ENCODE measurements at regions not wholly inside any gene's neighbourhood (a gene's known extent, or its start where the extent isn't known, plus 50 kb on each side); places are given as distances from the start of the nearest gene placed in this dataset.

DNA sequence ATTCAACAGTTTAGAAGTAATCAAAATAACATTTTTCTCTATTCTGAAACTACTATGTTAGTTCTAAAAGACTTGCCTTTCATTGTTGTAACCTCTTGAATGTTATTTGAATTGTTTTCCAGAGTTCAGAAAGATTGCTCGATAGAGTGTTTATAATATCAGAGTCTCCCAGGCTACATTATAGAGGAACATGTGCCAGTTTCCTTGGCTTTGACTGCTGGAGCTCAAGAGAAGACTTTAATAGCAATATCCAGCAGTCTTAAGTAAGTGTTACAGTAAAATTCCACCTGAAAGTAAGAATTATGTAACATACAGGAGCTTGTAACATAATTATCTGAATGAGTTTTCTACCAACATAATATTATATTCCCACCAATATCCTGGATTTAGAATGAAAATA is 991.8 kb upstream of the ADGRB3 start:
- TF ChIP-seq, protein P1, sequence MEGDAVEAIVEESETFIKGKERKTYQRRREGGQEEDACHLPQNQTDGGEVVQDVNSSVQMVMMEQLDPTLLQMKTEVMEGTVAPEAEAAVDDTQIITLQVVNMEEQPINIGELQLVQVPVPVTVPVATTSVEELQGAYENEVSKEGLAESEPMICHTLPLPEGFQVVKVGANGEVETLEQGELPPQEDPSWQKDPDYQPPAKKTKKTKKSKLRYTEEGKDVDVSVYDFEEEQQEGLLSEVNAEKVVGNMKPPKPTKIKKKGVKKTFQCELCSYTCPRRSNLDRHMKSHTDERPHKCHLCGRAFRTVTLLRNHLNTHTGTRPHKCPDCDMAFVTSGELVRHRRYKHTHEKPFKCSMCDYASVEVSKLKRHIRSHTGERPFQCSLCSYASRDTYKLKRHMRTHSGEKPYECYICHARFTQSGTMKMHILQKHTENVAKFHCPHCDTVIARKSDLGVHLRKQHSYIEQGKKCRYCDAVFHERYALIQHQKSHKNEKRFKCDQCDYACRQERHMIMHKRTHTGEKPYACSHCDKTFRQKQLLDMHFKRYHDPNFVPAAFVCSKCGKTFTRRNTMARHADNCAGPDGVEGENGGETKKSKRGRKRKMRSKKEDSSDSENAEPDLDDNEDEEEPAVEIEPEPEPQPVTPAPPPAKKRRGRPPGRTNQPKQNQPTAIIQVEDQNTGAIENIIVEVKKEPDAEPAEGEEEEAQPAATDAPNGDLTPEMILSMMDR (conservative IDR thresholded peaks at IDR 0.05; ENCODE audit: control insufficient read depth, insufficient read depth, low read depth, low read length), result no peak
- DNase-seq (ENCODE audit: low read depth), result no peak
- no peak overlapping the region for H3K4me3 ChIP-seq (ENCODE audit: control insufficient read depth, low read depth, low read length)

DNA sequence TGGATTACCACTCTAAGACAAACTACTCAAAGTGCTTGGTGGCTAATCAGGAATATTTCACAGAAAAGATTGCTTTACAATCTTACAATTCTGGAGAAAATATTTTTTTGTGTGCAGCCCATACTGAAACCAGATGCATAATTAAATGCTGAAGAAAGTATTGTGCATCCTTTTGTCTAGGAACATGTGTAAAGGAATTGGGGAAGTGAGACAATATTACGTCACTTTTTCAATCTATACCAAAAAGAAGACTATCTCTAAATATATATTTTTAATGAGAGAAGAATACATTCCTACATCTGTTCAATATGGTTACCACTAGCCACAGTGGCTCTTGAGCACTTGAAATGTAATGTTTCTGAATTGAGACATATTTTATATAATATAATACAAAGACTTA is 992.5 kb upstream of the ADGRB3 start:
- TF ChIP-seq, protein P1 (conservative IDR thresholded peaks at IDR 0.05; ENCODE audit: control insufficient read depth, insufficient read depth, low read depth, low read length), result no peak
- H3K4me3 ChIP-seq (ENCODE audit: control insufficient read depth, low read depth, low read length), result no peak overlapping the region
- no peak for DNase-seq (ENCODE audit: low read depth)

DNA sequence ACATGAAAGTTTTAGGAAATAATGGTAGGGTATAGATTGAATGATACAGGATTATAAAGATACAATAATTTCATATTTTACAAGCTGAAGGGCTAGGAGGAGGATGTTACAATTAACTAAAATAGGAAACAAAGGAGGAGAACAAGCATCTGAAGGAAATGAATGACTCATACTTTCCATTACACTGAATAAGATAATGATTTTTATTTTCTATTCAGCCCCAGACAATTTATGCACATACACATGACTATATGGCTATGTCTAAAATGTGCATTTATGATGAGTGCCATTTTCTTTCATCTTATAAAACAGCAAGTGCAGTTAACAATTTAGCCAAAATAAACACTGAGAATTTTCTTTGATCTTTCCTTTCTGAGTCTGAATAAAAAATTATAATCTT is 994.6 kb upstream of the ADGRB3 start:
- H3K4me3 ChIP-seq (ENCODE audit: control insufficient read depth, low read depth, low read length), result no peak overlapping the region
- peak; percentile 47 for DNase-seq (ENCODE audit: low read depth)
- TF ChIP-seq, protein P1 (conservative IDR thresholded peaks at IDR 0.05; ENCODE audit: control insufficient read depth, insufficient read depth, low read depth, low read length), result no peak

DNA sequence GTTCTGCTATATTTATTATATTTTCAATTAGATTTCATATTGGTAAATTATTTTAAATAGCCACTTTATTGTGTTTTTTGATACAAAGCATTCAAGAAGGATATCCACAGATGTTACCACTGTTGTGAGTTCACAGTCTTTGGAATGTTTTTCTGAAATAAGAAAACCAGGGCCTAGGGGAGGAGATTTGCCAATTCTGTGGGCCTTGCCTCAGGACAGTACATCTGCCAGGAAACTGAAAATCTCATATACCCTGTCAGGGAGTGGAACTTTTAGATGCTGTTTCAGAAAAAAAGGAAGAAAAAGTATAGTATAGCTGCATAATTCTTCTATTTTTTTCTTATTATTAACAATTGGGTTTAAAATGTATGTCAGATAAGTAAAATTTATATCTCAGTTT is 995.9 kb upstream of the ADGRB3 start:
- peak; percentile 57 for DNase-seq (ENCODE audit: low read depth)
- TF ChIP-seq, protein P1 (conservative IDR thresholded peaks at IDR 0.05; ENCODE audit: control insufficient read depth, insufficient read depth, low read depth, low read length), result no peak
- H3K4me3 ChIP-seq (ENCODE audit: control insufficient read depth, low read depth, low read length), result no peak overlapping the region

DNA sequence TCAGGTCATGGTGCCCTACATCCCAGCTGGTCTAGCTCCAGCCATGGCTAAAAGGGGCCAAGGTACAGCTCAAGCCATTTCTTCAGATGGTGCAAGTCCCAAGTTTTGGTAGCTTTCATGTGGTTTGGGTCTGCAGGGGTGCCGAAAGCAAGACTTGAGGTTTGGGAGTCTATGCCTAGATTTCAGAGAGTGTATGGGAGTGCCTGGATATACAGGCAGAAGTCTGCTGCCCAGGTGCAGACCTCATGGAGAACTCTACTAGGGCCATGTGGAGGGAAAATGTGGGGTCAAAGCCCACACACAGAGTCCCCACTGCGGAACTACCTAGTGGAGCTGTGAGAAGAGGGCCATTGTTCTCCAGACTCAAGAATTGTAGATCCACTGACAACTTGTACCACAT is 1000.9 kb upstream of the ADGRB3 start:
- H3K4me3 ChIP-seq (ENCODE audit: control insufficient read depth, low read depth, low read length), result no peak overlapping the region
- no peak for DNase-seq (ENCODE audit: low read depth)
- TF ChIP-seq, protein P1 (conservative IDR thresholded peaks at IDR 0.05; ENCODE audit: control insufficient read depth, insufficient read depth, low read depth, low read length), result no peak

DNA sequence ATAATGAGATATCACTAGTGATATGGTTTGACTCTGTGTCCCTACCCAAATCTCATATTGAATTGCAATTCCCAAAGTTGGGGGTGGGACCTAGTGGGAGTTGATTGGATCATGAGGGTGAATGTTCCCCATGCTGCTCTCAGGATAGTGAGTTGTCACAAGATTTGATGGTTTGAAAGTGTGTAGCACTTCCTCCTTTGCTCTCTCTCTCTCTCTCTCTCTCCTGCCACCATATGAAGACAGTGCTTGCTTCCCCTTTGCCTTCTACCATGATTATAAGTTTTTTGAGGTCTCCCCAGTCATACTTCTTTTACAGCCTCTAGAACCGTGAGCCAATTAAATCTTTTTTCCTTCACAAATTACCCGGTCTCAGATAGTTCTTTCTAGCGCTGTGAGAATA is 1002.0 kb upstream of the ADGRB3 start:
- DNase-seq (ENCODE audit: low read depth), result no peak
- TF ChIP-seq, protein P1 (conservative IDR thresholded peaks at IDR 0.05; ENCODE audit: control insufficient read depth, insufficient read depth, low read depth, low read length), result no peak
- no peak overlapping the region for H3K4me3 ChIP-seq (ENCODE audit: control insufficient read depth, low read depth, low read length)

DNA sequence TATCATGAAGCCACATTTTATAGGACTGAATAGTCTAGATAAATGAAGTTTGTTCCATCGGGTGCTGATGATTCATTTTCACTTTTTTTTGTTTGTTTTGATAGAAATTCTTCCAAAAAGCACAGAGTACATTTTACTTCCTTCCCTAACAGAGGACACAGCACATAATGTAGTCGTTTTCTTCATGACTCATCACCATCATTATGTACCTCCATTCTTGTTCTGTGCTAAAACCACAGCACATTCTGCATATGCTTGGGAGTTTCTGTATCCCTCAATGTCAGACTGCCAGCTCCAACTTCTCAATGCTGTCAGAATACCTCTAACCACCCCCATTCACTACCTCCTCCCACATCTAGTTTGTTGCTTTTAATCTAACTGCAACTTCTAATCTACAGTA is 1004.9 kb upstream of the ADGRB3 start:
- TF ChIP-seq, protein P1 (conservative IDR thresholded peaks at IDR 0.05; ENCODE audit: control insufficient read depth, insufficient read depth, low read depth, low read length), result no peak
- H3K4me3 ChIP-seq (ENCODE audit: control insufficient read depth, low read depth, low read length), result no peak overlapping the region
- peak; percentile 96 for DNase-seq (ENCODE audit: low read depth)
